Activated CD4-positive, alpha-beta T cell treated with anti-CD3 and anti-CD28 coated beads, Interleukin-2, amount 50 U/mL, for 4 hours (primary cell): ENCODE measurements at regions not wholly inside any gene's neighbourhood (a gene's known extent, or its start where the extent isn't known, plus 50 kb on each side); places are given as distances from the start of the nearest gene placed in this dataset.

Source experiments
- DNase-seq, 2 experiments: peaks; one replicate each; pipeline ENCODE4 v3.0.0-alpha.2; 2020

GRCh38 chr3:194075088-194075615 lies 60.8 kb upstream of the HES1 start:
- no peak for DNase-seq

GRCh38 chr3:194075802-194076460 lies 60.0 kb upstream of the HES1 start:
- no peak for DNase-seq

- no peak for DNase-seq
Measured at GRCh38 chr3:194076475-194076874, 59.5 kb upstream of the HES1 start.

DNA sequence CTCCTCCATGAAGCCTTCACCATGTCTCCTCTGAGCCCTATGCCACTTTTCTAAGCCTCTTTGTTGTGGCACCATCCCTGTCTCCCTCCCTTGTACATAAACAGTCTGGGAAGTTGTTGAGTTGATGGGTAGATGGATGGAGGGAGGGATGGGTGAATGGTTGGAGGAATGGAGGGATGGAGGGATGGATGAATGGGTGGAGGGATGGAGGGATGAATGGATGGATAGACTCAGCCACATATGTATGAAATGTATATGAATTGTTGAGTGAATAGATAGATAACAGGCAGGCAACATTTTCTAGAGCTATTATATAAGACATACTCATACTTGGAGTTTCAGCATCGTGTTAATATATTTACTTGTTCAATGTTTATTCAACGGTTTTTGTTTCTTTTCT lies 58.3 kb upstream of the HES1 start:
- DNase-seq = no peak

DNA sequence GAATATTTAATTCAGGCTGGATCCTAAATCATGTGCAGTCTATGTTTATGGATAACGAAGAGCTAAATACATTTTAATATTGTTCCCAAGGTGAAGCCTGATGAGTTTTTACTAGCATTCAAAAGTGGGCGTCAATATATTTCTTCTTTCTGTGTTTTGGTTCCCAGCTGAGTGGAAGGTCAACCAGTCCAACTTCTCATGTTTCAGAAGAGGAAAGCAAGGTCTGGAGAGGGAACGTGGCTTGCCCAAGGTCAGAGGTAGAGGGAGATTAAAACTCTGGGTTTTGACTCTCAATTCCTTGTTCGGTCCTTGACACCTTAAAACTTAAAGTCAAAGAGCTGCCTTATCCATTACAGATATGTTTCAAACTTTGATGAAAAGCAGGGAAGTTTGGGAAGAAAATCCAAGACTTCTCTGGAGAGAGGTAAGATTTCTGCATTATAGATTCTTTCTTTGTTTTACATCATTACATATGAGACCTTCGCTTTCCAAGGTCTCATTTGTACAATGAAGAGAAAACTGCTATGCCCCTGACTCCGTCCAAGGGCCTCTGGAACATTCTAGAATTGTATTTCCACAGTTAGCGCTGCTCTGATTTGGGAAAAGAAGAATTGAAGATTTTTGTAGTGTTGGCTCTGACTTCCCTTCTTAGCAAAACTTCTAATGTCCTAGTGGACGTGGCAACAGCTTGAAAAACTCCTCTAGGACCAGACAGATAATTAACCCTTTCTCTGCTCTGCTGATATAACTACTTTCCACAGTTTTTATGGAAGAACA lies 57.7 kb upstream of the HES1 start:
- DNase-seq = no peak

DNA sequence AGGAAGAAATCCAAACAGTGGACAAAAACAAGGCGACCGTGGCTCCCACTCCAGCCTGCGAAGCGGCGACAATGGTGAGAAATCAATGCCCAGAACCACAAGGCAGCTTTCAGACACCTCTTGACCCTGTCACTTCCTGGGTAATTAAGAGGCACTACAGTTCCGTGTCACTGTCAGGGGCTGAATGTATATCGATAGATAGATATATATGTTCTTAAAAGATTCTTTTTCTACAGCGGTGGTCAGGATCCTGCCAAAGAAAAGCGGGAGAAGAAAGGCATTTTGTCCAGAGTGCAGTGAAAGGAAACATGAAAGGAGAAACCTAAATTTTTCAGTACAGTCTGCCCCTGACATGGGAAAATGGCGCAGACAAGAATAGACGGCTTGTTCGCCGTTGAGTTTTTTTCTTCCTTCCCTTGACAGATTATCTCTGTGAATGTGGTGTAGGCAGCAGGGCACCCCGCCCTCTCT lies 56.2 kb upstream of the HES1 start:
- DNase-seq = no peak

- DNase-seq = no peak
Measured at GRCh38 chr3:194080436-194080835, 55.5 kb upstream of the HES1 start.

DNA sequence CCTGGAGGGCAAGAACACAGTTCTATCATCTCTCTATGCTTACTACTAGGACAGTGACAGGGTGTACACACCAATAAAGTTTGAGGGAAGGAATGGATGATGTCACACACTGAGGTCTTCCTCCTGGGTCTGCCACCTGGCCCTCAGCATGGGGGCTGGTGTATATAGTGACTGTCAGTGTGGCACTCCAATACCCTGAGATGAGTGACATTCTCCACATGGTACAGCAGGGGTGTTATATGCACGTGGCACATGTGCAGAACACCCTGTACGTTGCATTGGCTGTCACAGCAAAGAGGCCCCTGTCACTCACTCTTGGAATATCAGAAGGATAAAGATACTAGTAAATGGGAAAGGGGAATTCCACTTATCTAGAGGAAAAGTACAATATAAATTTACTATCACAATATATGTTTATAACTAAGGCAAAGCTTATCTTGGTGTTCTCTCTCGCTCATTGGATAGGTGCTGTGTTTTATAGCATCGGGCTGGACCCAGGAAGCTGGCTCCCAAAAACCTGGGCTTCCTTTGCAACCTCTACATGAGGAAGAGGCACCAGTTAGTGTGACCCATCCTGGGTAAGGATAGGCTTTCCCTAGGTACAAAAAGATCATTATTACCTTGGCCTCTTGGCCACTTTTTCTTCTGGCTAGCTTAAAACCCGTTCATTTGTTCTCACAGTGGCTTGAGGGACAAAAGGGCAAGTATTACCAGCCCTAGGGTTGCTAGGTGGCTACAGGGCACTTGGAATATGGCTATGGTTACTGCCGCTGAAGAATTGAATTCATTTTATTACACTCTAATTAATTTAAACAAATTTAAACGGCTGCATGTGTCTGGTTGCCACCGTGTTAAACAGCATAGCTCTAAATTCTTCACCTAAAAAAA lies 54.8 kb upstream of the HES1 start:
- no peak for DNase-seq

DNA sequence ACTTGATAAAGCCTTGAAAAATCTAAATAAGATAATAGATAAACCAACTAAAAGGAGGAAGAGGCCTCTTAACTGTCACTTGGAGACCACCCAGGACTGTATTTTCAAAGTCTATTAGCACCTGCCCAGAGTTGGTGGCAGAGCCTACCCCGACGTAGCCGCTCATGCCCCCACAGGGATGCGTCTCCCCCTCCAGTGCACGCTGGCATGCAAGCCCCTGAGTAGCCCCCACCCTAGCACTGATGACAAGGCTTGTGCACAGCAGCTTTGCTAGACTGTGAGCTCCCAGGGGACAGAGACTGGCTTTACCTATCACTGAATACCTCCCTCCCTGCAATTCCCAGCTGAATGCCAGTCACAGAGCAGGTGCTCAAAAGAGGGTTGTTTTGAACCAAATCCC lies 54.1 kb upstream of the HES1 start:
- DNase-seq = no peak

GRCh38 chr3:194082743-194083636 lies 53.0 kb upstream of the HES1 start:
- DNase-seq = no peak

DNA sequence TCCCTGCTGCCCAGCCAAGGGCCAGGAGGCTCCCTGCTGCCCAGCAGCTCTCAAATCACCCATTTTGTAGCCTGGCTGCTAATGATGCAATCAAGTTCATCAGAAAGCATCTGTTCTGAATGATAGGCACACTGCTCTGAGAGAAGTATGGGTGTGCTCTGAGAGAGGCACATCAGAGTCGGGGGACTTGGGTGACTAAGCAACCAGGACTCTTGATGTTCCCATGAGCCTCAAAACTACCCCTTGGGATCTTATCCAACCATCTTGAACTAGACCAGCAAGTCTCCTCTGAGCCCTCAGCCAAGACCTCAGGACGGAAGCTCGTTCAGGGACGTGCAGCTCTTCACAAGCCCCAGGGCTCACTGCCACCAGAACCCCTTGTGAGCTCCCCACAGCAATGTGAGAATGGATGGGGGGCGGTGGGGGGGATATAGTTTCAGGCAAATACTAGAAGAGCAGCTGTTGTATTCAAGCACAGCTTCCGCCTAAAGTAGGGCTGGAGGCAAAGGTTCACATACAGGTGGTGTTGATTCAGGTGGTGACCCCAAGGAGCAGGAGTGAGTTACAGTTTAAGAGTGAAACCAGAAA lies 52.2 kb upstream of the HES1 start:
- DNase-seq = no peak

DNA sequence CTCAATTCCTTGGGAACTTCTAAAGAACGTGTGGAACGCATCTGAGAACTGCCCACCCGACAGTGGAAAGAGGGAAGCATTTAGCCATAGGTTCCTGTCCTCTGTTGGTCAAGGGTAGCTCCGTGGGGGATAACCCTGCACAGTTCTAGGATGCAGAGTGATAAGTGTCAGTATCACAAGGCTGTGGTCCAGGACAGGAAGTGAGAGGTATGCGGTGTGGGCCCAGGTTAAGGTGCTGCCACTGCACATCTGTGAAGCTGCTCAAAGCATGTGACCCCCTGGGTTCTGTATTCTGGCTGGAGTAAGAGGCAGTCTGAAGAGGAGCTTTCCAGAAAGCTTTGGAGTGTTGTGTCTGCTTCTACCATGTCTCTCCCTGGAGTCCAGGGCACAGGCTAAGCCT lies 51.7 kb upstream of the HES1 start:
- DNase-seq = no peak
